ENCODE measurements at regions not wholly inside any gene's neighbourhood (a gene's known extent, or its start where the extent isn't known, plus 50 kb on each side); places are given as distances from the start of the nearest gene placed in this dataset.

- DNase-seq: no peak
Observed at GRCh38 chr5:159602434-159602833, 272.1 kb upstream of the IL12B start.

GRCh38 chr5:159605585-159605984 is 275.3 kb upstream of the IL12B start:
- no peak for DNase-seq

- DNase-seq: no peak
Observed at GRCh38 chr5:159609359-159609758, 279.1 kb upstream of the IL12B start.

GRCh38 chr5:159610966-159611579 is 280.8 kb upstream of the IL12B start:
- no peak for DNase-seq

- no peak for DNase-seq
Observed at GRCh38 chr5:159616952-159617351, 286.7 kb upstream of the IL12B start.

- DNase-seq: no peak
Observed at GRCh38 chr5:159619826-159620225, 289.5 kb upstream of the IL12B start.

- DNase-seq: no peak
Observed at GRCh38 chr5:159620853-159621540, 290.7 kb upstream of the IL12B start.

GRCh38 chr5:159628703-159629102 is 287.6 kb upstream of the ADRA1B start:
- DNase-seq: no peak

GRCh38 chr5:159629158-159629557 is 287.1 kb upstream of the ADRA1B start:
- no peak for DNase-seq

- no peak for DNase-seq
Observed at GRCh38 chr5:159630545-159630944, 285.7 kb upstream of the ADRA1B start.

GRCh38 chr5:159631001-159631400 is 285.3 kb upstream of the ADRA1B start:
- no peak for DNase-seq

- DNase-seq: no peak
Observed at GRCh38 chr5:159632866-159633265, 283.4 kb upstream of the ADRA1B start.

- no peak for DNase-seq
Observed at GRCh38 chr5:159638481-159638880, 277.8 kb upstream of the ADRA1B start.

GRCh38 chr5:159638954-159639559 is 277.2 kb upstream of the ADRA1B start:
- DNase-seq: no peak

GRCh38 chr5:159639590-159639989 is 276.7 kb upstream of the ADRA1B start:
- DNase-seq: no peak

GRCh38 chr5:159640446-159640845 is 275.8 kb upstream of the ADRA1B start:
- no peak for DNase-seq

- no peak for DNase-seq
Observed at GRCh38 chr5:159640921-159641320, 275.4 kb upstream of the ADRA1B start.

- DNase-seq: no peak
Observed at GRCh38 chr5:159641371-159642039, 274.8 kb upstream of the ADRA1B start.

GRCh38 chr5:159642379-159642778 is 273.9 kb upstream of the ADRA1B start:
- DNase-seq: no peak

- DNase-seq: no peak
Observed at GRCh38 chr5:159644053-159644452, 272.2 kb upstream of the ADRA1B start.

GRCh38 chr5:159645179-159645846 is 271.0 kb upstream of the ADRA1B start:
- DNase-seq: no peak

- no peak for DNase-seq
Observed at GRCh38 chr5:159650803-159651202, 265.5 kb upstream of the ADRA1B start.

GRCh38 chr5:159655757-159656409 is 260.4 kb upstream of the ADRA1B start:
- DNase-seq: no peak

Measured in NCI-H187 (cell line).